ENCODE measurements at regions not wholly inside any gene's neighbourhood (a gene's known extent, or its start where the extent isn't known, plus 50 kb on each side); places are given as distances from the start of the nearest gene placed in this dataset.
A peak's percentile ranks its signal among the peaks of the same experiment; 100 is the strongest.
"Not testable (repeated sequence)": the region's sequence is repeated elsewhere in the genome, so short reads cannot be mapped to it uniquely, and the experiment has no call there.

DNA sequence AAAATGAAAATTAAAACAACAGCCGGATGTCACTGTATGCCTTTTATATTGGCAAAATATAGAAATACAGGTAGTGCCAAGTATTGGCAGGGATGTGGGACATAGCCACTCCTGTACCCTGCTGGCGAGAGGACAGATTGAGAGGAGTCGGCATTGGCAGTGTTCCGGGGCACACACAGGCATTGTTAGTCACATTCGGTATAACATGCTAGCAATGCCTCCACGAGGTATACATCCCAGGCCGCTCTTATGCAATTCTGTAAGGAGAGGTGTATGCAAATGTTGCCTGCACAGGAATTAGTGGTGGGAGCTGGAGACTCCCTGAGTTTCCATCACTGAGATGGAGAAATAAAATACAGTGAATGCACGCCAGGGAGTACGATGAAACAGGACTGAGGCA lies 99.4 kb upstream of the DLG1 start:
- intact Hi-C loops (cut with micrococcal nuclease): no loop called here
- DNase-seq (no peak), ATAC-seq (ENCODE audit: low read depth) (no peak)
- no peak for TF ChIP-seq CTCF (IDR thresholded peaks at IDR 0.05)
- peaks cover 27% of the 10 kb centered on the region for H3K27me3 Mint-ChIP-seq
- no peak overlapping the region for H3K27ac Mint-ChIP-seq
- H3K4me3 Mint-ChIP-seq: no peak overlapping the region
- CTCF ChIA-PET: no interaction called here
- POLR2A ChIA-PET: no interaction called here
- no peaks in the 10 kb centered on the region for H3K36me3 Mint-ChIP-seq (ENCODE audit: low read depth)
- no peaks in the 10 kb centered on the region for H3K9me3 Mint-ChIP-seq
- H3K4me1 Mint-ChIP-seq: peaks cover 2% of the 10 kb centered on the region

DNA sequence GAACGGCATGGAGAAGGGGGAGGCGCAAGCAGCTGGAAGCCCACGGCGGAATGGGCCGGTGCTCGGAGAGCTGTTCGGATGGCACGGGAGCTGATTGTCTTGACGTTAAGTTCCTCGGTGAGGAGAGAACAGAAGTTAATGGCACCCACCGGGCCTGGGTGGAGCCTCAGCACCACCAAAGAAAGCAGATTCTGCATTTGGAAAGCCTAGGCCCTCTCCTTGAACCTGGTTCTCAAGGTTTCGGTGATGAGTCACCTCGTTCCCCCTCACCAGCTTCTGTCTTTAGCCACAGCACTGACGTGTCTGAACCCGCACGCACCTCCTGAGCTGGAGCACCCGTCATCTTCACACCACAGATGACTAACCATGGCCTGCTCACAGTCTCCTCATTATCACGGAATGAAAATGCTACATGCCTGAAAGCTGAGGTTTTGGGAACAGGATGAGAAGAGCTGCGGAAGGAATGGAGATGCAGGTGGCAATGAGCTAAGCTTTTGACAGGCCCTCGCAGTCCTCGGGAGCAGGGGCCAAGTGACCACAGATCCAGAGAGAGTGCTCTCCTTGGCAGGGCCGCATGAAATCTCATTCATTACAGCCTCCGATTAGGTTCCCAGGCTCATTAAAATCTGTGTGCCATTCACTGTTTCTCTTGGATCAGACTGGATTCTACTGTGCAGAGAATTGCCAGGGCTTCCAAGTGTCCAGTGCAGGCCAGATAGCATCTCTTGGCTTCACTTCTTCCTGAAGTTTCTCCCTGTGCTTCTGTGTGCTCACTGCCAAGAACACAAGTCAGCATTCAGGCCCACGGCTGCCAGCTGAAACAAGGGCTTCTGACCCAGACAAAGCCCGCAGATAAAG lies 96.3 kb upstream of the DLG1 start:
- DNase-seq (no peak), ATAC-seq (ENCODE audit: low read depth) (peak; percentile 85)
- ChIA-PET POLR2A (no interaction called here), CTCF (no interaction called here)
- no peak overlapping the region for H3K27ac Mint-ChIP-seq
- H3K9me3 Mint-ChIP-seq: no peaks in the 10 kb centered on the region
- peak overlapping the region; percentile 48 for H3K4me3 Mint-ChIP-seq
- peaks cover 2% of the 10 kb centered on the region for H3K4me1 Mint-ChIP-seq
- peaks cover 24% of the 10 kb centered on the region for H3K27me3 Mint-ChIP-seq
- H3K36me3 Mint-ChIP-seq (ENCODE audit: low read depth): no peaks in the 10 kb centered on the region
- intact Hi-C loops (cut with micrococcal nuclease): no loop called here
- TF ChIP-seq CTCF (IDR thresholded peaks at IDR 0.05): no peak

DNA sequence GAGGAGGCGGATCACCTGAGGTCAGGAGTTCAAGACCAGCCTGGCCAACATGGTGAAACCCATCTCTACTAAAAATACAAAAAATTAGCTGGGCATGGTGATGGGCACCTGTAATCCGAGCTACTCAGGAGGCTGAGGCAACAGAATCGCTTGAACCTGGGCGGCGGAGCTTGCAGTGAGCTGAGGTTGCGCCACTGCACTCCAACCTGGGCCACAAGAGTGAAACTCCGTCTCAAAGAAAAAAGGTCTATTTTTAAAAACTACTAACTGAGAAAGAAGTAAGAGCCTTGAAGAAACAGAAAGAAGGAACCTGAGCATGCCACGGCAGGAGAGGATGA lies 95.7 kb upstream of the DLG1 start:
- CTCF ChIA-PET; H3K36me3 Mint-ChIP-seq (ENCODE audit: low read depth); H3K4me1 Mint-ChIP-seq; H3K27ac Mint-ChIP-seq; intact Hi-C loops (cut with micrococcal nuclease); ATAC-seq (ENCODE audit: low read depth); POLR2A ChIA-PET; DNase-seq; H3K9me3 Mint-ChIP-seq: not testable (repeated sequence)
- peak overlapping the region; percentile 48 for H3K4me3 Mint-ChIP-seq
- peaks cover 24% of the 10 kb centered on the region for H3K27me3 Mint-ChIP-seq

- CTCF ChIA-PET: no interaction called here
- Mint-ChIP-seq H3K27ac (no peak overlapping the region), H3K9me3 (no peaks in the 10 kb centered on the region), H3K4me1 (peaks cover 2% of the 10 kb centered on the region), H3K27me3 (peaks cover 24% of the 10 kb centered on the region), H3K4me3 (no peak overlapping the region), H3K36me3 (ENCODE audit: low read depth) (no peaks in the 10 kb centered on the region)
- TF ChIP-seq CTCF (IDR thresholded peaks at IDR 0.05): no peak
- ATAC-seq (ENCODE audit: low read depth): no peak
- POLR2A ChIA-PET: no interaction called here
- no peak for DNase-seq
- intact Hi-C loops (cut with micrococcal nuclease): no loop called here
These were observed 95.3 kb upstream of the DLG1 start for GRCh38 chr3:197393711-197394110.

DNA sequence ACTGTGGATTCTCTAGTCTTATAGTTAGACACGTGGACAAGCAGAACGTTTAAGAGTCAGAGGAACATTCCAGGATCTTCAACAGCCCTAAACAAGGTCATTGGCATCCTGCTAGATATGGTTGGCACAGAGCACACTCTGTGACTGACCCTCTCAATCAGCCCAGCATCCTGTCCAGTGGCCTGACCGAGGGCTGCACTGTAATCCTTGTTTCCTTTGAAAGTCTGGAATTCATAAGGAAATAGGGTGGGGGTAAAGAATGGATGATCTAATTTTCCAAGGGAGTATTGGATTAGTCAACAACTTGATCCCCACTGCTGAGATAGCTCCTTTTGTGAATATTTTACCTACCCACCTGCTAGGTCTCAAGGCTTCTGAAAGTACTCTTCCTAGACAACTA lies 94.5 kb upstream of the DLG1 start:
- Mint-ChIP-seq H3K9me3 (no peaks in the 10 kb centered on the region), H3K27ac (no peak overlapping the region), H3K27me3 (peaks cover 24% of the 10 kb centered on the region), H3K4me1 (peaks cover 2% of the 10 kb centered on the region), H3K36me3 (ENCODE audit: low read depth) (no peaks in the 10 kb centered on the region), H3K4me3 (no peak overlapping the region)
- POLR2A ChIA-PET: no interaction called here
- ATAC-seq (ENCODE audit: low read depth) (no peak), DNase-seq (no peak)
- no peak for TF ChIP-seq CTCF (IDR thresholded peaks at IDR 0.05)
- CTCF ChIA-PET: no interaction called here
- intact Hi-C loops (cut with micrococcal nuclease): no loop called here

- no peak for TF ChIP-seq CTCF (IDR thresholded peaks at IDR 0.05)
- ChIA-PET POLR2A (no interaction called here), CTCF (no interaction called here)
- H3K4me3 Mint-ChIP-seq: no peak overlapping the region
- H3K9me3 Mint-ChIP-seq: peaks cover 2% of the 10 kb centered on the region
- intact Hi-C loops (cut with micrococcal nuclease): no loop called here
- H3K4me1 Mint-ChIP-seq: no peaks in the 10 kb centered on the region
- H3K27me3 Mint-ChIP-seq: peaks cover 2% of the 10 kb centered on the region
- DNase-seq: no peak
- no peak overlapping the region for H3K27ac Mint-ChIP-seq
- ATAC-seq (ENCODE audit: low read depth): no peak
- no peaks in the 10 kb centered on the region for H3K36me3 Mint-ChIP-seq (ENCODE audit: low read depth)
These were observed 83.0 kb upstream of the DLG1 start for GRCh38 chr3:197381371-197381770.

All from activated B cell treated with CpG ODN at 0.5 μM for 24 hours (primary cell).